Loucy (cell line): ENCODE measurements at regions not wholly inside any gene's neighbourhood (a gene's known extent, or its start where the extent isn't known, plus 50 kb on each side); places are given as distances from the start of the nearest gene placed in this dataset.

Experiments
- H2AFZ ChIP-seq: fragments of 200-600 bp; sonication (generic); 2 replicates; pipeline ENCODE4 v1.6.0; 2016; ENCODE audit warnings: antibody characterized with exemption, mild to moderate bottlenecking, low read length, moderate library complexity
- H3F3A ChIP-seq: fragments of 200-600 bp; 2 replicates; pipeline ENCODE4 v1.6.0; 2016; ENCODE audit warnings: antibody characterized with exemption, low read depth, mild to moderate bottlenecking
- H3K27me3 ChIP-seq: fragments of 200-600 bp; sonication (generic); 2 replicates; pipeline ENCODE4 v1.6.1; 2014; ENCODE audit warnings: low read length, mild to moderate bottlenecking; ENCODE audit not compliant: insufficient read depth, poor library complexity, severe bottlenecking
- H3K36me3 ChIP-seq: fragments of 200-600 bp; sonication (generic); 2 replicates; pipeline ENCODE4 v1.6.1; 2016; ENCODE audit warnings: low read length; ENCODE audit not compliant: insufficient read depth
- H3K4me1 ChIP-seq: fragments of 200-600 bp; sonication (generic); 2 replicates; pipeline ENCODE4 v1.5.1; 2014; ENCODE audit warnings: low read length, mild to moderate bottlenecking; ENCODE audit not compliant: insufficient read depth, poor library complexity, severe bottlenecking
- H3K4me2 ChIP-seq: fragments of 200-600 bp; sonication (generic); 2 replicates; pipeline ENCODE4 v1.6.0; 2014; ENCODE audit warnings: antibody characterized with exemption, low read length, low read depth, mild to moderate bottlenecking; ENCODE audit not compliant: poor library complexity, severe bottlenecking
- H3K4me3 ChIP-seq: fragments of 200-600 bp; sonication (generic); 2 replicates; pipeline ENCODE4 v1.5.1; 2014; ENCODE audit warnings: low read length, mild to moderate bottlenecking, mixed read lengths; ENCODE audit not compliant: poor library complexity, severe bottlenecking
- H3K79me2 ChIP-seq: fragments of 200-600 bp; sonication (generic); 2 replicates; pipeline ENCODE4 v1.6.1; 2014; ENCODE audit warnings: low read length; ENCODE audit not compliant: insufficient read depth
- H3K9ac ChIP-seq: fragments of 200-600 bp; sonication (generic); 2 replicates; pipeline ENCODE4 v1.6.0; 2014; ENCODE audit warnings: mild to moderate bottlenecking, low read depth, low read length, moderate library complexity; ENCODE audit not compliant: poor library complexity, severe bottlenecking
- H3K9me2 ChIP-seq: fragments of 200-600 bp; sonication (generic); replicated peaks from 2 replicates; pipeline ENCODE4 v1.6.1; 2016; ENCODE audit warnings: low read depth, low read length, mixed read lengths
- H3K9me3 ChIP-seq: fragments of 200-600 bp; sonication (generic); 2 replicates; pipeline ENCODE4 v1.6.1; 2014; ENCODE audit warnings: mild to moderate bottlenecking, antibody characterized with exemption, low read length, low read depth; ENCODE audit not compliant: insufficient read depth
- H4K20me1 ChIP-seq: fragments of 200-600 bp; sonication (generic); 2 replicates; pipeline ENCODE4 v1.6.0; 2014; ENCODE audit warnings: antibody characterized with exemption, low read length, mild to moderate bottlenecking; ENCODE audit not compliant: insufficient read depth, poor library complexity, severe bottlenecking
- CTCF ChIP-seq: fragments of 200-600 bp; sonication (generic); conservative IDR thresholded peaks from 2 replicates; pipeline ENCODE4 v1.5.1; 2014; ENCODE audit warnings: mild to moderate bottlenecking, antibody characterized with exemption, low read length
- EZH2phosphoT487 ChIP-seq: fragments of 200-600 bp; IDR thresholded peaks from 2 replicates; pipeline ENCODE4 v1.6.1; 2018; ENCODE audit warnings: antibody characterized with exemption, mild to moderate bottlenecking, moderate library complexity, borderline replicate concordance

- Histone ChIP-seq H3K9me3 (no peaks in the 10 kb centered on the region), H3K4me1 (no peaks in the 10 kb centered on the region), H3K4me2 (no peak overlapping the region), H3K9ac (no peak overlapping the region), H3F3A (no peaks in the 10 kb centered on the region), H3K79me2 (no peaks in the 10 kb centered on the region), H3K9me2 (no peaks in the 10 kb centered on the region), H2AFZ (no peak overlapping the region), H3K36me3 (no peaks in the 10 kb centered on the region), H4K20me1 (no peaks in the 10 kb centered on the region), H3K4me3 (no peak overlapping the region), H3K27me3 (no peaks in the 10 kb centered on the region)
- TF ChIP-seq EZH2phosphoT487 = no peak
- TF ChIP-seq CTCF = no peak
Measured at GRCh38 chr2:145230546-145230945, 710.6 kb upstream of the ZEB2 start.

- Histone ChIP-seq H3K79me2 (no peaks in the 10 kb centered on the region), H3K9me3 (no peaks in the 10 kb centered on the region), H3K27me3 (no peaks in the 10 kb centered on the region), H3K36me3 (no peaks in the 10 kb centered on the region), H2AFZ (no peak overlapping the region), H3K4me2 (no peak overlapping the region), H3K4me1 (no peaks in the 10 kb centered on the region), H3K9ac (no peak overlapping the region), H3K9me2 (no peaks in the 10 kb centered on the region), H4K20me1 (no peaks in the 10 kb centered on the region), H3K4me3 (no peak overlapping the region), H3F3A (no peaks in the 10 kb centered on the region)
- TF ChIP-seq EZH2phosphoT487 (no peak), CTCF (no peak)
Measured at GRCh38 chr2:145228506-145228905, 708.6 kb upstream of the ZEB2 start.

- Histone ChIP-seq H2AFZ (no peak overlapping the region), H3K9ac (no peak overlapping the region), H3F3A (no peaks in the 10 kb centered on the region), H3K9me3 (no peaks in the 10 kb centered on the region), H3K27me3 (no peaks in the 10 kb centered on the region), H3K36me3 (no peaks in the 10 kb centered on the region), H4K20me1 (no peaks in the 10 kb centered on the region), H3K4me2 (no peak overlapping the region), H3K79me2 (no peaks in the 10 kb centered on the region), H3K4me3 (no peak overlapping the region), H3K4me1 (no peaks in the 10 kb centered on the region), H3K9me2 (no peaks in the 10 kb centered on the region)
- TF ChIP-seq CTCF = no peak
- no peak for TF ChIP-seq EZH2phosphoT487
Measured at GRCh38 chr2:145226901-145227300, 707.0 kb upstream of the ZEB2 start.
